ENCODE measurements at regions not wholly inside any gene's neighbourhood (a gene's known extent, or its start where the extent isn't known, plus 50 kb on each side); places are given as distances from the start of the nearest gene placed in this dataset.

GRCh38 chr15:47203993-47204392, 513.3 kb upstream of the SEMA6D start:
- Histone ChIP-seq H3K36me3 (ENCODE audit: control insufficient read depth, low read length) (no peaks in the 10 kb centered on the region), H3K79me2 (ENCODE audit: control insufficient read depth, low read length) (no peaks in the 10 kb centered on the region), H3K9me2 (replicated peaks; ENCODE audit: control insufficient read depth, low read length) (no peaks in the 10 kb centered on the region), H3K9me3 (ENCODE audit: control insufficient read depth, insufficient read depth, low read length) (no peaks in the 10 kb centered on the region), H3K4me2 (ENCODE audit: low read length) (no peak overlapping the region), H4K20me1 (ENCODE audit: control insufficient read depth, insufficient read depth, low read depth, low read length) (no peaks in the 10 kb centered on the region), H3K4me1 (ENCODE audit: control insufficient read depth, low read length) (no peaks in the 10 kb centered on the region), H3F3A (ENCODE audit: control insufficient read depth, insufficient read depth) (no peaks in the 10 kb centered on the region), H3K27ac (ENCODE audit: low read depth, low read length) (no peak overlapping the region), H3K4me3 (ENCODE audit: low read length) (no peak overlapping the region), H3K27me3 (ENCODE audit: control insufficient read depth, low read length) (no peaks in the 10 kb centered on the region)
- TF ChIP-seq CTCF (IDR thresholded peaks at IDR 0.05; ENCODE audit: low read depth, low read length, poor library complexity, severe bottlenecking) = no peak
- no peak for TF ChIP-seq EZH2phosphoT487 (IDR thresholded peaks at IDR 0.05; ENCODE audit: borderline replicate concordance, low read length)

- H3K27ac ChIP-seq (ENCODE audit: low read depth, low read length) = no peak overlapping the region
- H3K27me3 ChIP-seq (ENCODE audit: control insufficient read depth, low read length) = no peaks in the 10 kb centered on the region
- no peak overlapping the region for H3K4me2 ChIP-seq (ENCODE audit: low read length)
- H3K36me3 ChIP-seq (ENCODE audit: control insufficient read depth, low read length) = no peaks in the 10 kb centered on the region
- TF ChIP-seq CTCF (IDR thresholded peaks at IDR 0.05; ENCODE audit: low read depth, low read length, poor library complexity, severe bottlenecking) (no peak), EZH2phosphoT487 (IDR thresholded peaks at IDR 0.05; ENCODE audit: borderline replicate concordance, low read length) (no peak)
- no peaks in the 10 kb centered on the region for H3K4me1 ChIP-seq (ENCODE audit: control insufficient read depth, low read length)
- H3K4me3 ChIP-seq (ENCODE audit: low read length) = no peak overlapping the region
- H3K9me2 ChIP-seq (replicated peaks; ENCODE audit: control insufficient read depth, low read length) = no peaks in the 10 kb centered on the region
- H3K9me3 ChIP-seq (ENCODE audit: control insufficient read depth, insufficient read depth, low read length) = no peaks in the 10 kb centered on the region
- no peaks in the 10 kb centered on the region for H3F3A ChIP-seq (ENCODE audit: control insufficient read depth, insufficient read depth)
- no peaks in the 10 kb centered on the region for H4K20me1 ChIP-seq (ENCODE audit: control insufficient read depth, insufficient read depth, low read depth, low read length)
- no peaks in the 10 kb centered on the region for H3K79me2 ChIP-seq (ENCODE audit: control insufficient read depth, low read length)
These were observed 510.8 kb upstream of the SEMA6D start for GRCh38 chr15:47206358-47206978.

- Histone ChIP-seq H3K27ac (ENCODE audit: low read depth, low read length) (no peak overlapping the region), H3K4me1 (ENCODE audit: control insufficient read depth, low read length) (no peaks in the 10 kb centered on the region), H3K9me2 (replicated peaks; ENCODE audit: control insufficient read depth, low read length) (no peaks in the 10 kb centered on the region), H3K27me3 (ENCODE audit: control insufficient read depth, low read length) (no peaks in the 10 kb centered on the region), H3K79me2 (ENCODE audit: control insufficient read depth, low read length) (no peaks in the 10 kb centered on the region), H4K20me1 (ENCODE audit: control insufficient read depth, insufficient read depth, low read depth, low read length) (no peaks in the 10 kb centered on the region), H3K4me3 (ENCODE audit: low read length) (no peak overlapping the region), H3F3A (ENCODE audit: control insufficient read depth, insufficient read depth) (no peaks in the 10 kb centered on the region), H3K9me3 (ENCODE audit: control insufficient read depth, insufficient read depth, low read length) (no peaks in the 10 kb centered on the region), H3K36me3 (ENCODE audit: control insufficient read depth, low read length) (no peaks in the 10 kb centered on the region), H3K4me2 (ENCODE audit: low read length) (no peak overlapping the region)
- no peak for TF ChIP-seq CTCF (IDR thresholded peaks at IDR 0.05; ENCODE audit: low read depth, low read length, poor library complexity, severe bottlenecking)
- no peak for TF ChIP-seq EZH2phosphoT487 (IDR thresholded peaks at IDR 0.05; ENCODE audit: borderline replicate concordance, low read length)
These were observed 507.7 kb upstream of the SEMA6D start for GRCh38 chr15:47209591-47209990.
